ENCODE measurements at regions not wholly inside any gene's neighbourhood (a gene's known extent, or its start where the extent isn't known, plus 50 kb on each side); places are given as distances from the start of the nearest gene placed in this dataset.

DNA sequence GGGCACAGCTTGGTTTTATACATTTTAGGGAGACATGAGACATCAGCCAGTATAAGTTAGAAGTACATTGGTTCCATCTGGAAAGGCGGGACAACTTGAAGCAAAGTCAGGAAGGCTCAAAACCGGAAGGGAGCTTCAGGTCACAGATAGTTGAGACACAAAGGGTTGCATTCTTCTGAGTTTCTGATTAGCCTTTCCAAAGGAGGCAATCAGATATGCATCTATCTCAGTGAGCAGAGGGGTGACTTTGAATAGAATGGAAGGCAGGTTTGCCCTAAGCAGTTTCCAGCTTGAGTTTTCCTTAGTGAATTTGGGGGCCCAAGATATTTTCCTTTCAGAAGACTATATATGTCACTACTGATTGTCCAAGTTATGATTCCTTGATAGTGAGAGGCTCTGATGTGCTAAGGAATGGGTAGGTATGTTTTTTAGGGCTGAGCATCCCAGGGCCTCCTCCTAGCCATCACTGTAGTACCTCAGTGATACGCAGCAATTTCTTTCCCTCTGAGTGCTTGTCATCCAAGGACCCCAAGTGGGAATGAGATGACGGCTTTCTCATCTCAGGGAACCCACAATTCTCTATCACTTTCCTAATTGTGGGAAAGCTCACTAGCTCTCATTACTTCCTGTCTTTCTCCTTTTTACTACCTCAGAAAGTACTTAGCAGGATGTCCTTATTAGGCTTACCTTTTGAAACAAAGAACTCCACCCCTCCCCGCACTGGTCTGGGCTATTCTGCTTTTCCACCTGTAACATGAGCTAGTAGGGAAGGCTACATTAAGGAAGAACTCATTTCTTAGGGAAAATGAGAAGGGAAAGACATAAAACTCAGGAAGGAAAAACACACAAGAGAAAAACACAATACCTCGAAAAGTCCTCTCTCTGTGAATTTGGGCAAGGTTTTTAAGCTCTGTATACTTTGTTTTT, 632.7 kb downstream of the RAPGEF2 start:
- TF ChIP-seq, protein P1, sequence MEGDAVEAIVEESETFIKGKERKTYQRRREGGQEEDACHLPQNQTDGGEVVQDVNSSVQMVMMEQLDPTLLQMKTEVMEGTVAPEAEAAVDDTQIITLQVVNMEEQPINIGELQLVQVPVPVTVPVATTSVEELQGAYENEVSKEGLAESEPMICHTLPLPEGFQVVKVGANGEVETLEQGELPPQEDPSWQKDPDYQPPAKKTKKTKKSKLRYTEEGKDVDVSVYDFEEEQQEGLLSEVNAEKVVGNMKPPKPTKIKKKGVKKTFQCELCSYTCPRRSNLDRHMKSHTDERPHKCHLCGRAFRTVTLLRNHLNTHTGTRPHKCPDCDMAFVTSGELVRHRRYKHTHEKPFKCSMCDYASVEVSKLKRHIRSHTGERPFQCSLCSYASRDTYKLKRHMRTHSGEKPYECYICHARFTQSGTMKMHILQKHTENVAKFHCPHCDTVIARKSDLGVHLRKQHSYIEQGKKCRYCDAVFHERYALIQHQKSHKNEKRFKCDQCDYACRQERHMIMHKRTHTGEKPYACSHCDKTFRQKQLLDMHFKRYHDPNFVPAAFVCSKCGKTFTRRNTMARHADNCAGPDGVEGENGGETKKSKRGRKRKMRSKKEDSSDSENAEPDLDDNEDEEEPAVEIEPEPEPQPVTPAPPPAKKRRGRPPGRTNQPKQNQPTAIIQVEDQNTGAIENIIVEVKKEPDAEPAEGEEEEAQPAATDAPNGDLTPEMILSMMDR (IDR thresholded peaks at IDR 0.05), result no peak

DNA sequence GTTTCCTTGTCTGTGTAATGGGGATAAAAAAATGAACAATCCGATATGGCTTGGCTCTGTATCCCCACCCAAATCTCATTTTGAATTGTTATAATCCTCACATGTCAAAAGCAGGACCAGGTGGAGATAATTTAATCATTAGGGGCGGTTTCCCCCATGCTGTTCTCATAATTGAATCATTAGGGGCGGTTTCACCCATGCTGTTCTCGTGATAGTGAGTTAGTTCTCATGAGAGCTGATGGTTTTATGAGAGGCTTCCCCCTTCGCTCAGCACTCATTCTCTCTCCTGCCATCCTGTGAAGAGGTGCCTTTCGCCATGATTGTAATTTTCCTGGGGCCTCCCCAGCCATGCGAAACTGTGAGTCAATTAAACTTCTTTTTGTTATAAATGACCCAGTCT, 633.5 kb downstream of the RAPGEF2 start:
- TF ChIP-seq, protein P1 (IDR thresholded peaks at IDR 0.05), result no peak

DNA sequence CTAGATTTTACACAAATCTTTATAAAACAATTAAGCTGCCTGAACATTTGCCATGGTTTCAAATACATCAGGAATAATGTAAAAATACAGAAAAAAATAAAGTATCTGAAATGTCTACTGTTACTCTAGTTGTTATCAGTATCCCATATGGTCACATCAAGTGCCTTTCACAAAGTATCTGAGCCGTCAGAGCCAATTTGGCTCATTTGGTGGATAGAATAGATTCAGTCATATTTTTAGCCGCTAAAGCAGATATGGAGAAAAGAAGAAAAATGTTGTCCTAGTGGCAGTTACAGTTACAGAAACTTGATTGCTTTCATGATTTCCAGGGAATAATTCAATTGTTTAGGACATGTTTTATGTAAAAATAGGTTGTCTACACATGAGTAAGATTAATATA, 641.1 kb downstream of the RAPGEF2 start:
- TF ChIP-seq, protein P1 (IDR thresholded peaks at IDR 0.05), result no peak

DNA sequence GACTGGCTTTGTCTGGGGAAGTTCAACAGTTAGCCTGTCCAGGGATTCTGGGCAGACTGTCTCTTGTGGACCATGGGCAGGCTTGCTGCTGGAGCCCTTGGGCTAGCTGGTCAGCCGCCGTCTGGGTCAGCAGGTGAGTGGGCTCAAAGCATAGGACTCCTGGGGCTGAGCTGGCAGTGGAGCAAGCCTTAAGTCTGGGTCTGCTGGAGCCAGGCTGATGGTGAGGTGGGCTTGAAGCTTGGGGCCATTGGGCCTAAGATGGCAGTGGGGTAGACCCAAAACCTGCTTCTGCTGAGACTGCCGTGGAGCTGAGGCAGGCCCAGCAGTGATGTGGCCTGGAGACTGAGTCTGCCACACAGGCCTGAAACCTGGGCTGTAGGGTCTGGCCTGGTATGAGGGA, 645.1 kb downstream of the RAPGEF2 start:
- TF ChIP-seq, protein P1 (IDR thresholded peaks at IDR 0.05), result no peak

DNA sequence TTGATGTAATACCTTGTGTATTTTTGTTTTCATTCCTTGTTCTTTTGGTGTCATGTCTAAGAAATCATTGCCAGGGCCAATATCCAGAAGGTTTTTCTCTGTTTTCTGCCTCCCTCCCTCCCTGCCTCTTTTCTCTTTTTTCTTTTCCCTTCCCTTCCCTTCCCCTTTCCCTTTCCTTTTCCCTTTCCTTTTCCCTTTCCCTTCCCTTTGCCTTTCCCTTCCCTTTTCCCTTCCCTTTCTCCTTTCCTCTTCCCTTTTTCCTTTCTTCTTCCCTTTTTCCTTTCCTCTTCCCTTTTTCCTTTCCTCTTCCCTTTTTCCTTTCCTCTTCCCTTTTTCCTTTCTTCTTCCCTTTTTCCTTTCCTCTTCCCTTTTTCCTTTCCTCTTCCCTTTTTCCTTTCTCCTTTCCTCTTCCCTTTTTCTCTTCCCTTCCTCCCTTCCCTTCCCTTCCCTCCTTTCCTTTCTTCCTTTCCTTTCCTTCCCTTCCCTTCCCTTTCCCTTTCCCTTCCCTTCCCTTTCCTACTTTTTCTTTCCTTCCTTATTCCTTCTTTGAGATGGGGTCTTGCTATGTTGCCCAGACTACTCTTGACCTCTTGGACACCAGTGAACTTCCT, 646.1 kb downstream of the RAPGEF2 start:
- TF ChIP-seq, protein P1 (IDR thresholded peaks at IDR 0.05), result no peak

DNA sequence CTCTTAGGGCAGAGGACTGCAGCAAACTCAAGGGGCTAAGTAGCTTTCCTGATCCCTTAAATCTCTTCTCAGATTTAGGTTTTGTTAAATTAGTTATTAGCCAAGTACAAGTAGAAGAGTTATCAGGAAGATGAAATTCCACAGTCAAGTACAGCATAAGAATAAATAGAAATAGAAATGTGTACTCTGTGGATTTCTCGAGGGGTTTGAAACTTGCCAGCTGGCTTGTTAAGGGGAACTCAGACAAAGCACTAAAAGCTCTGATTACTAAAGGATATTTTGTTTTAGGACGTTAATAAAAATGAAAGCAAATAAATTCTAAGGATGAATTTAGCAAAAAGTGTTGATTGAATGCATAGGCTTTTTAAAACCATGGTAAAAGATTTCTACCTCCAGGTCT, 654.6 kb downstream of the RAPGEF2 start:
- TF ChIP-seq, protein P1 (IDR thresholded peaks at IDR 0.05), result no peak

DNA sequence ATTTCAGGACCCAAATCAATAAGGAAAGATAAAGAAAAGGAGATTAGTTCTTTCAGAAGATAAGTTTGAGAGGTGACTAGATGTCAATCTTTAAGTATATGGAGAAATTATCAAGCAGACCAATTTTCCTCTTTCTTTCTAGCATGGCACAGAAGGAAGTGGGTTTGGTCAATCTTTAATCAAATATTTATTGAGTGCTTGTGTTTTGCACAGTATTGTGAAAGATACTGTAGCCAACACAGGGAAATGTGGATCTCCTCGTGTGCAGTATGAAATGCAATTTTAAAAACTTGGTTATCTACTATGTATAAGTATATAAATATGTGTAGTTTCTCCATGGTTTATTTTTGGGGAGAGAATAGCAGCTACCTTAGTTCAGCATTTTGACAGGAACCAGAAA, 655.2 kb downstream of the RAPGEF2 start:
- TF ChIP-seq, protein P1 (IDR thresholded peaks at IDR 0.05), result no peak
